Kidney (tissue), 13 donors: ENCODE measurements at regions not wholly inside any gene's neighbourhood (a gene's known extent, or its start where the extent isn't known, plus 50 kb on each side); places are given as distances from the start of the nearest gene placed in this dataset.
"Not testable (repeated sequence)": the region's sequence is repeated elsewhere in the genome, so short reads cannot be mapped to it uniquely, and the experiment has no call there.

Experiments used
- DNase-seq, 5 donors: peaks; one replicate each; pipeline ENCODE4 v3.0.0-alpha.2; 2013 to 2020
- FAIRE-seq: peaks from 2 replicates; lab custom pipeline; 2012; peaks lifted over from hg19 to GRCh38; lab: Jason Lieb, UNC
- H3K27ac ChIP-seq, 2 donors: one replicate each; pipeline ENCODE4 v1.7.0; 2013; ENCODE audit warnings: low read depth in 2 of 2, low read length in 2 of 2, inconsistent platforms in 1 of 2
- H3K27me3 ChIP-seq: one replicate; pipeline ENCODE4 v1.7.1; 2013; ENCODE audit warnings: low read length, inconsistent platforms; ENCODE audit not compliant: control insufficient read depth, insufficient read depth
- H3K36me3 ChIP-seq, 3 donors: one replicate each; pipeline versions ENCODE4 v1.7.0 to v1.7.1; 2013; ENCODE audit warnings: low read length in 3 of 3, control low read depth in 1 of 3, inconsistent platforms in 1 of 3; ENCODE audit not compliant: insufficient read depth in 3 of 3, control insufficient read depth in 2 of 3
- H3K4me1 ChIP-seq, 3 donors: one replicate each; pipeline versions ENCODE4 v1.7.0 to v1.7.1; 2013; ENCODE audit warnings: low read length in 3 of 3, inconsistent platforms in 1 of 3, low read depth in 1 of 3; ENCODE audit not compliant: control insufficient read depth in 2 of 3, insufficient read depth in 2 of 3
- H3K4me3 ChIP-seq, 3 donors: one replicate each; pipeline versions ENCODE4 v1.7.0 to v1.8.1; 2013; ENCODE audit warnings: low read length in 3 of 3, control low read depth in 1 of 3, inconsistent platforms in 1 of 3
- H3K9ac ChIP-seq, 3 donors: one replicate each; pipeline versions ENCODE4 v1.7.0 to v1.7.1; 2013; ENCODE audit warnings: low read length in 3 of 3, control low read depth in 1 of 3, inconsistent platforms in 1 of 3
- H3K9me3 ChIP-seq, 3 donors: one replicate each; pipeline versions ENCODE4 v1.7.0 to v1.7.1; 2013; ENCODE audit warnings: low read length in 3 of 3, control low read depth in 1 of 3, inconsistent platforms in 1 of 3; ENCODE audit not compliant: control insufficient read depth in 2 of 3, insufficient read depth in 1 of 3
- CTCF ChIP-seq: IDR thresholded peaks from 3 replicates; pipeline ENCODE4 v1.5.1; 2012; ENCODE audit warnings: mild to moderate bottlenecking, moderate library complexity, borderline replicate concordance; ENCODE audit not compliant: insufficient read depth; ENCODE audit errors: extremely low read depth
- intact Hi-C: fragments of 100-400 bp; cut with DNase I; formaldehyde crosslinking; loops from one replicate; pipeline ENCODE4 v1.11.1; 2022
- donor health status: control.
- donor health status: control.
- donor health status: control.
- donor health status: control.
- donor health status: control.
- donor health status: DM: yes; HTN: yes; CAD: no.
- donor health status: Normal renal cell carcinoma (clear cell type).

GRCh38 chr12:131511803-131512561 is 198.9 kb upstream of the SFSWAP start:
- FAIRE-seq: no peak

GRCh38 chr12:131513606-131514005 is 197.3 kb upstream of the SFSWAP start:
- FAIRE-seq: no peak
- no peaks in the 10 kb centered on the region for H3K4me1 ChIP-seq
- no peak for TF ChIP-seq CTCF

More at GRCh38 chr12:131511803-131512561, 198.9 kb upstream of the SFSWAP start:
- Histone ChIP-seq H3K27ac (no peak overlapping the region), H3K4me1 (no peaks in the 10 kb centered on the region), H3K4me3 (no peak overlapping the region), H3K9ac (no peak overlapping the region), H3K36me3 (no peaks in the 10 kb centered on the region), H3K27me3 (no peaks in the 10 kb centered on the region), H3K9me3 (peaks cover 0 to 3% (median 0%) of the 10 kb centered on the region in 3 donors)
- TF ChIP-seq CTCF: no peak
- no peak for DNase-seq
- intact Hi-C loops: no loop called here

GRCh38 chr12:131520553-131520952 is 190.3 kb upstream of the SFSWAP start:
- H3K27ac ChIP-seq, H3K4me1 ChIP-seq, intact Hi-C loops, H3K9me3 ChIP-seq, DNase-seq, H3K27me3 ChIP-seq, FAIRE-seq, H3K9ac ChIP-seq, H3K4me3 ChIP-seq, H3K36me3 ChIP-seq: not testable (repeated sequence)

More at GRCh38 chr12:131513606-131514005, 197.3 kb upstream of the SFSWAP start:
- intact Hi-C loops: no loop called here
- Histone ChIP-seq H3K9me3 (peaks cover 0 to 3% (median 0%) of the 10 kb centered on the region in 3 donors), H3K27ac (no peak overlapping the region), H3K4me3 (no peak overlapping the region), H3K36me3 (no peaks in the 10 kb centered on the region), H3K9ac (no peak overlapping the region), H3K27me3 (no peaks in the 10 kb centered on the region)
- DNase-seq: no peak

GRCh38 chr12:131521326-131521725 is 189.6 kb upstream of the SFSWAP start:
- DNase-seq (no peak), FAIRE-seq (no peak)
- Histone ChIP-seq H3K27me3 (no peaks in the 10 kb centered on the region), H3K36me3 (no peaks in the 10 kb centered on the region), H3K9ac (no peak overlapping the region), H3K27ac (no peak overlapping the region), H3K9me3 (no peaks in the 10 kb centered on the region), H3K4me1 (peaks cover 0 to 2% (median 0%) of the 10 kb centered on the region in 3 donors), H3K4me3 (no peak overlapping the region)
- no peak for TF ChIP-seq CTCF
- intact Hi-C loops: no loop called here
